Stimulated activated CD8-positive, alpha-beta memory T cell treated with anti-CD3 and anti-CD28 coated beads, Interleukin-15, amount 100 ng/mL, for 48 hours (primary cell): ENCODE measurements at regions not wholly inside any gene's neighbourhood (a gene's known extent, or its start where the extent isn't known, plus 50 kb on each side); places are given as distances from the start of the nearest gene placed in this dataset.
"Not testable (repeated sequence)": the region's sequence is repeated elsewhere in the genome, so short reads cannot be mapped to it uniquely, and the experiment has no call there.

Experiments used
- DNase-seq, 2 donors: peaks; one replicate each; pipeline ENCODE4 v3.0.0-alpha.2; 2020; ENCODE audit warnings: low read depth in 2 of 2

- no peak for DNase-seq
Measured at GRCh38 chr12:47348206-47348605, 268.4 kb upstream of the AMIGO2 start.

- DNase-seq: no peak
Measured at GRCh38 chr12:47346251-47347019, 266.7 kb upstream of the AMIGO2 start.

- no peak for DNase-seq
Measured at GRCh38 chr12:47343684-47344567, 264.2 kb upstream of the AMIGO2 start.

GRCh38 chr12:47340411-47341015 lies 260.8 kb upstream of the AMIGO2 start:
- no peak for DNase-seq

- DNase-seq: no peak
Measured at GRCh38 chr12:47337581-47337980, 257.8 kb upstream of the AMIGO2 start.

- not testable (repeated sequence) for DNase-seq
Measured at GRCh38 chr12:47333271-47333858, 253.6 kb upstream of the AMIGO2 start.

- no peak for DNase-seq
Measured at GRCh38 chr12:47328831-47329545, 249.2 kb upstream of the AMIGO2 start.

GRCh38 chr12:47326190-47326589 lies 246.4 kb upstream of the AMIGO2 start:
- no peak for DNase-seq

- no peak for DNase-seq
Measured at GRCh38 chr12:47323802-47324201, 244.0 kb upstream of the AMIGO2 start.

- no peak for DNase-seq
Measured at GRCh38 chr12:47321436-47321835, 241.7 kb upstream of the AMIGO2 start.

GRCh38 chr12:47319746-47320145 lies 240.0 kb upstream of the AMIGO2 start:
- no peak for DNase-seq

GRCh38 chr12:47318963-47319362 lies 239.2 kb upstream of the AMIGO2 start:
- DNase-seq: no peak

- DNase-seq: no peak
Measured at GRCh38 chr12:47317175-47317915, 237.6 kb upstream of the AMIGO2 start.

- DNase-seq: no peak
Measured at GRCh38 chr12:47316609-47317049, 236.9 kb upstream of the AMIGO2 start.

- DNase-seq: no peak
Measured at GRCh38 chr12:47314996-47315395, 235.2 kb upstream of the AMIGO2 start.

GRCh38 chr12:47312808-47313426 lies 233.2 kb upstream of the AMIGO2 start:
- DNase-seq: no peak

- no peak for DNase-seq
Measured at GRCh38 chr12:47312147-47312546, 232.4 kb upstream of the AMIGO2 start.

- no peak for DNase-seq
Measured at GRCh38 chr12:47311568-47311967, 231.8 kb upstream of the AMIGO2 start.

GRCh38 chr12:47311010-47311409 lies 231.3 kb upstream of the AMIGO2 start:
- no peak for DNase-seq

- DNase-seq: no peak
Measured at GRCh38 chr12:47308672-47309071, 228.9 kb upstream of the AMIGO2 start.
